ENCODE measurements at regions not wholly inside any gene's neighbourhood (a gene's known extent, or its start where the extent isn't known, plus 50 kb on each side); places are given as distances from the start of the nearest gene placed in this dataset.
A peak's percentile ranks its signal among the peaks of the same experiment; 100 is the strongest.

GRCh38 chr5:164482351-164482750 is 976.9 kb downstream of the MAT2B start:
- Histone ChIP-seq H3K4me3 (no peak overlapping the region), H3K4me1 (replicated peaks in 1 of 2) (no peaks in the 10 kb centered on the region), H3K9me3 (replicated peaks in 1 of 3) (no peaks in the 10 kb centered on the region), H3K27me3 (no peaks in the 10 kb centered on the region), H3K27ac (no peak overlapping the region), H3K36me3 (replicated peaks in 1 of 2) (no peaks in the 10 kb centered on the region)
- TF ChIP-seq CTCF (IDR thresholded peaks at IDR 0.05) (no peak), POLR2A (IDR thresholded peaks at IDR 0.05) (no peak)
- intact Hi-C loops (cut with DNase I): no loop called here
- WGBS, 4 donors: 61 to 80% (median 70%) methylated on average over 2 of the region's 2 CpGs
- DNase-seq: no peak

GRCh38 chr5:164484948-164485347 is 979.5 kb downstream of the MAT2B start:
- TF ChIP-seq CTCF (IDR thresholded peaks at IDR 0.05) (no peak), POLR2A (IDR thresholded peaks at IDR 0.05) (no peak)
- intact Hi-C loops (cut with DNase I): no loop called here
- no peaks in the 10 kb centered on the region for H3K27me3 ChIP-seq
- 85 to 98% (median 93%) methylated on average over 1 of the region's 1 CpG for WGBS, 4 donors
- H3K4me1 ChIP-seq (replicated peaks in 1 of 2): no peaks in the 10 kb centered on the region
- DNase-seq: no peak
- H3K36me3 ChIP-seq (replicated peaks in 1 of 2): no peaks in the 10 kb centered on the region
- H3K27ac ChIP-seq: no peak overlapping the region
- no peaks in the 10 kb centered on the region for H3K9me3 ChIP-seq (replicated peaks in 1 of 3)
- H3K4me3 ChIP-seq: no peak overlapping the region

GRCh38 chr5:164487939-164488338 is 982.5 kb downstream of the MAT2B start:
- Histone ChIP-seq H3K4me1 (replicated peaks in 1 of 2) (no peaks in the 10 kb centered on the region), H3K36me3 (replicated peaks in 1 of 2) (no peaks in the 10 kb centered on the region), H3K9me3 (replicated peaks in 1 of 3) (no peaks in the 10 kb centered on the region), H3K27ac (no peak overlapping the region), H3K27me3 (no peaks in the 10 kb centered on the region), H3K4me3 (no peak overlapping the region)
- DNase-seq: peak in 1 of 7 donors; percentile 1
- 88 to 95% (median 92%) methylated on average over 2 of the region's 2 CpGs for WGBS, 4 donors
- TF ChIP-seq CTCF (IDR thresholded peaks at IDR 0.05) (no peak), POLR2A (IDR thresholded peaks at IDR 0.05) (no peak)
- intact Hi-C loops (cut with DNase I): no loop called here

- Histone ChIP-seq H3K36me3 (replicated peaks in 1 of 2) (no peaks in the 10 kb centered on the region), H3K27ac (no peak overlapping the region), H3K4me3 (no peak overlapping the region), H3K4me1 (replicated peaks in 1 of 2) (no peaks in the 10 kb centered on the region), H3K9me3 (replicated peaks in 1 of 3) (no peaks in the 10 kb centered on the region), H3K27me3 (no peaks in the 10 kb centered on the region)
- intact Hi-C loops (cut with DNase I): no loop called here
- 67 to 75% (median 72%) methylated on average over 7 of the region's 7 CpGs for WGBS, 4 donors
- TF ChIP-seq POLR2A (IDR thresholded peaks at IDR 0.05): no peak
- TF ChIP-seq CTCF (IDR thresholded peaks at IDR 0.05): no peak
- DNase-seq: no peak
Observed at GRCh38 chr5:164497311-164498064, 992.1 kb downstream of the MAT2B start.
